ENCODE measurements at regions not wholly inside any gene's neighbourhood (a gene's known extent, or its start where the extent isn't known, plus 50 kb on each side); places are given as distances from the start of the nearest gene placed in this dataset.

DNA sequence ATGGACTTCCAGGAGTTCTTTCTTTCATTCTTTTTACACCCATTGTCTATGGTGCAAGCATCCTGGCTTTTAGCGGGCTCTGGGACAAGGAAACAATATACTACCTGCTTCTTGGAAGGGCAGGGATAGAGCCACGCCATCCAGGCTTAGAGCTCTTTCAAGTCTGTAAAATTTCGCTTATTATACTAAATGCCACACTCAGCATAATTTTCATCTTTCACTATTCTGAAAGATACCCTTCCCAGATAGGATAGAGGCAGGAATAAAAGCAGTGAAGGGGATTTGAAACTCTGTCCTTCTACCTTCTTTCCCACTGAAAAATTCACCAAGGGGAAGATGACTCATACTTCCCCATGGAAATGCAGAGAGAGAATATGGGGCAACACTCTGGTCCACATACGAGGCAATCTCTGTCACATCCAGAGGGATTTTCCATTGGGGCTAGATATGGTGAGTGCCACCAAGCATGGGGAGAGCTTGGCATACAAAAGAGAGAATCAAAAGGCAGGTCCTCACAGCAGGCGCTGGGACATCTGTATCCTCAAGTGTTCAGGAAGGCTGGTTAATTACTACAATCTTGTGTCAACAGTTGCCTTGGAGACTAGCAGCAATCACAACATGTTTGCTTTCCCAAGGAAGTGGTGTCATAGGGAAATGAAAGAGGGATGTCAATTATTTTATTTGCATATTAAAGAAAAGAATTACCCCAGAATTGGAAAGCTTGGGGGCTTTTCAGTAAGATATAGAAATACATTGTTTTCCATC is 127.6 kb downstream of the TDRD15 start:
- DNase-seq (ENCODE audit: low spot score): no peak
- intact Hi-C loops (cut with DNase I): no loop called here

GRCh38 chr2:21253311-21254027 is 129.7 kb downstream of the TDRD15 start:
- intact Hi-C loops (cut with DNase I): no loop called here
- DNase-seq (ENCODE audit: low spot score): no peak

- peak; percentile 31 for DNase-seq (ENCODE audit: low spot score)
- intact Hi-C loops (cut with DNase I): no loop called here
Observed at GRCh38 chr2:21254170-21254965, 130.6 kb downstream of the TDRD15 start.

GRCh38 chr2:21256006-21256405 is 132.2 kb downstream of the TDRD15 start:
- intact Hi-C loops (cut with DNase I): no loop called here
- peak; percentile 76 for DNase-seq (ENCODE audit: low spot score)

- intact Hi-C loops (cut with DNase I): no loop called here
- DNase-seq (ENCODE audit: low spot score): no peak
Observed at GRCh38 chr2:21257621-21258020, 133.9 kb downstream of the TDRD15 start.

DNA sequence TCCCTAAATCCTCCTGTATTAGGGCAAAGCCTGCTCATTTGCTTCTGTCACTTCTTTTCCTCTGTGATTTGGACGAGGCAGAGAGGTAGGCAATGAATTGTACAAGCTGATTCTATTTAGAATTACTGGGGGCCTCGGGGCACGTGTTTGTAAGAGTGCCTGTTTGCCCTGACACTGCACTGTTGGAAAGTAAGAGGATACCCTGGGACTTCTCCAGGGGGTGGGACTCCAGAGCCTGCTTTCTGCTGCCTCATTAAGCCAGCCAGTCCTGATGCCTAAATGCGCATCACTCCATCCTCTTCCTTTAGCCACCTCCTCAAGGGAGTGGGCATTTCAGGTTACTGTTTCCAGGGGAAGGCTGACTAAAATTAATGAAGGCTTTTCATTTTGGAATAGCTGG is 134.3 kb downstream of the TDRD15 start:
- intact Hi-C loops (cut with DNase I): no loop called here
- DNase-seq (ENCODE audit: low spot score): no peak

DNA sequence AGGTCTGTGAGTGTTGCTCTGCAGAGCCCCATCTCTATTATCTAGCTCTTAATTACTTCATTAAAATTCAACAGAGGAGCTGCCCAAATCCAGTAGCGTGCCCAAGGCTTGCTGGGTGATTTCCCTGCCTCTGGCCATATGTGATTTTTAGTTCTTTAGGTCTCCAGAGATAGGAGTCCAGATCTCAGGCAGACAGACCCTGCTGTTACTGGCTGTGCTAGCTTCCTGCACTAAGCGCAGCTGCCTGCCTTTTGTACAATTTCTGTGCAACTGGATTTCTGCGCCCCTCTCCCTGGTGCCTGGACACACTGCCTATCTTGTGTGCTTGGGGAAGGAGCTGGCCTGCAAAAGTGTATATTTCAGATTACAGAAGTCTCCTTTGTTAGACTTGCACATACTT is 136.5 kb downstream of the TDRD15 start:
- intact Hi-C loops (cut with DNase I): no loop called here
- DNase-seq (ENCODE audit: low spot score): no peak

DNA sequence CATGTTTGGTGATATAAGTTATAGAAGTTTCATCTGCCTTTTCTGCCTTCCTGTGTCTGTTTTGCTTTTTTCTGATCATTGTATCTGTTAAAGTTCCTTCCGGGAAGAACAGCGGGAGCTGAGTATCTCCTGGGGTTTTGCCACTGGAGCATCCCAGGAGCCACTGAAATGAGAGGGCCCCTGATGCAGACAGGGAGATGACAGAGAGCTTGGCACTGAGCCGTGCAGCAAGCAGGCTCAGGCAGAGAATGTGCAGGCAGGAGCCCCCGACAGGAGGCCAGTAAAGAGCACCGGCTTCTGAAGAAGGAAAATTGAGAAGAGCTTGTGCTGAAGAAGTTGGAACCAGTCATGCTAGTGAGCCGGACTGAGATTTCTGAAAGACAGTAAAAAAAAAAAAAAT is 137.8 kb downstream of the TDRD15 start:
- DNase-seq (ENCODE audit: low spot score): no peak
- intact Hi-C loops (cut with DNase I): no loop called here

DNA sequence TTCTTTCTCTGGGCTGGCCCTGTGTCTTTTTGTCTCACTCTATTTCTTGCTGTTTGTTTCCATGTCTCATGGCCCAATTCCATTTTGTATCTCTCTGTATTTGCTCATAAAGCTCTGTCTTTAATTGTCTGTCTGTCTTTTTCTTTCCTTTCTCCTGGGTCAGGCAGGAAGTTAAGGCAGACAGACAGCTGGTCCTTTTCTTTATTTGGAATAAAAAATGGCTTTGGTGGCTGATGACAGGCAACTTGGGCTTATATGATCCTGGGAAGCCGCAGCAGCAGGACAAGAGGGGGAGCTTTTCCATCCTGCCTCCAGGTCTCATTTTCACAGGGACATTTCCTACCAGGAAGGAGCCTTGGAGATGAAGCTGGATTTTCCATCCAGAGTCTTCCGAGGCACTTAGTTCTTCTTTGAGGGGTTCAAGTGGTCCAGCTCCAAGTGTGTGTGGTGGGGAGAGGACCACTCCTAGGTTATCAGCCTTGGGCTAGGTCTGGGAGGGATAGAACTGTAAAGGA is 138.7 kb downstream of the TDRD15 start:
- no peak for DNase-seq (ENCODE audit: low spot score)
- intact Hi-C loops (cut with DNase I): no loop called here

DNA sequence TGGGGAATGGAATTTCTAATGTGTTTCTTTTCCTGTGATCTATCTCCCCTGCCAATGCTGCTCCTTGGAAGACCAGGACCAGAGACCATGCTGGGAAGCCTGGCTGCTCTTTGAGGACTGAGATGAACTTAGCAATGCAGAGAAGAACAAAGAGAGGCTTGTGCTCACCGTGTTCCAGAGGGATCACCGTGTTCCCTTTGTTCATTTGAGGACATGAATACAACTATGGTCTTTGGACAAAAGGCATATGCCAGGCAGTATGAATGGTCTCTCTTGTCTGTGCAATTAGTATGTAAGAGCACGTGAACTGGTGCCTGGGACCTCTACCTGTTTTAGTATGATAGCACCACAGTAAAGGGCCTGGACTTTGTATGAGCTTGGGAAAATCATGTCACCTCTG is 139.9 kb downstream of the TDRD15 start:
- DNase-seq (ENCODE audit: low spot score): no peak
- intact Hi-C loops (cut with DNase I): no loop called here

DNA sequence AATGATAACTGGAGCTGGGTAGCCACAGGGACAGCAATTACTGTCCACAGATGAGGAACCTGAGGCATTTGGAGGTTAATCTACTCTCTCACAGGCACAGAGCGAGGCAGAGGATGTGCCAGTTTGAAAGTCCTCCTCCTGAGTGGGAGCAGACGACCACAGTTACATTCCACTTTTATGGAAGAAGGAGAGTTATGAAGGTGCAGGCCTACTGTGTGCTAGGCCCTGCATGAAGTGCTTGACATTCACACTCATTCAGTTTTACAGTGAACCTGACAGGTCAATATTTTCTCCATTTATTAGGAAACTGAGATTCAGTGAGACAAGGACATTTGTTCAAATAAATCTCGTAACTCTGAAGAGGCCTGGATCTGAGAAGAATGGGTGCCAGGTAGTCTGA is 142.0 kb downstream of the TDRD15 start:
- DNase-seq (ENCODE audit: low spot score): no peak
- intact Hi-C loops (cut with DNase I): no loop called here

DNA sequence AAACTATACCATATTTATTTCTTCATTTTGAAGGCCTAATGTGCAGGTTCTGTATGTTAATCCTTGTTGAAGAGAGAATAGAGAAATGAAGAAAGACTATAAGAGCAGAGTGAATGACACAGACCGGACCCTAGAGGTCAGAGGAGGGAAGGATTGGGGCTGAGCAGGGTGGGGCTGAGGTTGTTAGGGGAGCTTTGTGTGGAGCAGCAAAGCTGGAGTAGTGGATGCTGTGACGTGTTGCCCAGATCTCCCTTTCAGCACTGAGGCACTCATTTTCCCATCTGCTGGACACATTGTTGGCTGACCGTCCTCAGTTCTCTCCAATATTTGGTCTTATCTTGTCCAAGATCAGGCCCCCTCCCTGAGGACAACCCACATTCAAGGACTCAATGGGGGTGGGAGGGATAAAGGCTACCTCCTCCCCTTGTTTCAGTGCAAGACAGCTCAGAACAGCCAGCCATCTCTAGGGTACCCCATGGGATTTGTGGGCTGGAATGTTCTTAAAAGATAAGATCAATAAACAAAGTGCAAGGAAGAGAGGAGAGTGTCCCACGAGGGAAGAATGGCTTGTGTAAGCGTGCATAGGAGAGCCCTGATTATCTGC is 143.6 kb downstream of the TDRD15 start:
- no peak for DNase-seq (ENCODE audit: low spot score)
- intact Hi-C loops (cut with DNase I): no loop called here

- no peak for DNase-seq (ENCODE audit: low spot score)
- intact Hi-C loops (cut with DNase I): no loop called here
Observed at GRCh38 chr2:21268197-21268877, 144.6 kb downstream of the TDRD15 start.

GRCh38 chr2:21268878-21269224 is 145.1 kb downstream of the TDRD15 start:
- intact Hi-C loops (cut with DNase I): no loop called here
- no peak for DNase-seq (ENCODE audit: low spot score)

DNA sequence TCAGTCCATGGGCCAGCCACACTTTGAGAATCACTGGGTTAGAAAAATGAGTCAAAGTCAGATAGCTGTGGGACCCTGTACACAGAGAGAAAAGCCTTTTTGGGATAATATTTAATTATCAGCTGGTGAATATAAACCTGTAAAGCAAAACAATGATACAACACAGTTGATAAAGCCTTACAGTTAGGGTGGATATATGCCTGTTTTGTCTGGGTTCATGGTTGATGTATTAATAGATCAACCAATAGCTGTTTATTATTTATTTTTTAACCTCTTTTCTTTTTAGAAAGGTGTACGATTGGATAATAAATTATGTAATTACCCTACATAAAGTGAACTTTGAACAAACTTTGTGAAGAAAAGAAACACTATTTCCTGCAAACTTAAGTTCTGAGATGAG is 145.6 kb downstream of the TDRD15 start:
- intact Hi-C loops (cut with DNase I): no loop called here
- no peak for DNase-seq (ENCODE audit: low spot score)

GRCh38 chr2:21270083-21270491 is 146.3 kb downstream of the TDRD15 start:
- no peak for DNase-seq (ENCODE audit: low spot score)
- intact Hi-C loops (cut with DNase I): no loop called here

- intact Hi-C loops (cut with DNase I): no loop called here
- DNase-seq (ENCODE audit: low spot score): peak; percentile 82
Observed at GRCh38 chr2:21270708-21271122, 146.9 kb downstream of the TDRD15 start.

DNA sequence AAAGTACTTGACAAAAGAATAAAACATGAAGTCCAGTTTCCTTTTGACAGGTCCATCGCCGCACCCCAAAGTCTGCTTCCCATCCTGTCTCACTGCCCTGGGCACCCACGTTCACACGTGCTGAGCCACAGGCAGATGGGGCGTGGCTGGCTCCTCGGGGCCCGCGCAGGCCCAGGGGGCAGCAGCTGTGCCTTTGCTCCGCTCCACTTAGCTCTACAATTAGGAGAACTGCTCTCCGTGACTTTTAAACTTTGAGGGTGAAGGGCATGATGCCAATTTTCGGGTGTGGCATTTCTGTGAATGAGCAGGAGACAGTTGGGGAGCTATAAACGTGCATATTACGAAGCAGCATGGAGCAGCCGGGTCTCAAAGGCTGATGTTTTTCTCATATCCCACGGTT is 152.4 kb downstream of the TDRD15 start:
- intact Hi-C loops (cut with DNase I): no loop called here

More for the DNA sequence above, 152.4 kb downstream of the TDRD15 start:
- DNase-seq (ENCODE audit: low spot score): no peak
